ENCODE measurements at regions not wholly inside any gene's neighbourhood (a gene's known extent, or its start where the extent isn't known, plus 50 kb on each side); places are given as distances from the start of the nearest gene placed in this dataset.

DNA sequence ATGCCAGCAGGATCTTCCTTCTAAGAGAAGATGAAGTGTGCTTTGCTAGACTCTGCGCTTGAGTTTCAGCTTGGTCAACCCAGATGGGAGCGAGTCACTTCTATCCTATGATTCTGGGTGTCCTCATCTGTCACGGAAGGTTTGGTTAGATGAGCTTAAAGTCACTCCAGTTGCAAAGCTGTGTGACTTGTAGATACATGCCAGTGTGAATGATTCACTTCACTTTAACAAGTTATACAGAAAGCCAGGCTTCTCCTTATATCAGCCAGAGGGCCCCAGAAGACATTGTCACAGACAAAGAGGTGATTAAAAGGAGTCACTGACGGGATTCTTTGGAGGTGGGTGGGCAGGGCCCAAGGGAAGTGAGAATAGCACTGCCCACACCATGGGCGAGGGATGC lies 122.6 kb upstream of the PFKP start:
- Mint-ChIP-seq H3K4me1 (peaks cover 0 to 6% of the 10 kb centered on the region in 2 experiments; a peak in 1 of 4 replicates), H3K4me3 (no peak overlapping the region), H3K27me3 (ENCODE audit: low read depth) (0 out of 2 replicates have a peak, but pooled peaks cover 1% of the 10 kb centered on the region), H3K36me3 (ENCODE audit: insufficient read depth in 1 of 3, low read depth in 3 of 3) (peaks cover 0 to 5% (median 2%) of the 10 kb centered on the region in 3 experiments; a peak in 3 of 7 replicates), H3K27ac (no peak overlapping the region), H3K9me3 (peaks cover 6 to 10% of the 10 kb centered on the region in 2 experiments; a peak in 4 of 5 replicates)
- Histone ChIP-seq H3K9me3 (ENCODE audit: control insufficient read depth, low read depth, low read length) (no peaks in the 10 kb centered on the region), H3K4me1 (ENCODE audit: insufficient read depth, low read length) (no peaks in the 10 kb centered on the region), H3K27me3 (ENCODE audit: insufficient read depth, low read length) (no peaks in the 10 kb centered on the region; the same call in 1 of the 2 replicates), H2AK5ac (ENCODE audit: insufficient read length, low read length) (no peak overlapping the region), H2BK20ac (ENCODE audit: low read depth, low read length, poor library complexity, severe bottlenecking) (no peak overlapping the region), H4K8ac (replicated peaks; ENCODE audit: insufficient read length, low read depth, low read length) (no peak overlapping the region), H2BK5ac (ENCODE audit: insufficient read length, low read length) (no peak overlapping the region), H3K4me2 (ENCODE audit: insufficient read depth, insufficient read length, low read length) (no peak overlapping the region), H3K23ac (ENCODE audit: insufficient read length, low read depth, low read length) (no peak overlapping the region), H3K9ac (ENCODE audit: extremely low read depth, insufficient read length, low read length) (no peak overlapping the region), H3T11ph (ENCODE audit: low read length) (no peak overlapping the region), H4K5ac (ENCODE audit: insufficient read length, low read depth, low read length) (no peak overlapping the region), H4K91ac (ENCODE audit: insufficient read length, low read depth, low read length) (no peak overlapping the region), H2BK12ac (ENCODE audit: insufficient read length, low read depth, low read length) (no peak overlapping the region), H3K4ac (ENCODE audit: low read depth, low read length) (no peak overlapping the region), H3K18ac (ENCODE audit: insufficient read length, low read depth, low read length) (no peak overlapping the region), H3K79me1 (ENCODE audit: insufficient read depth, low read depth, low read length, poor library complexity, severe bottlenecking) (no peaks in the 10 kb centered on the region), H3K27ac (ENCODE audit: insufficient read length, low read depth, low read length) (no peak overlapping the region), H2BK120ac (ENCODE audit: low read depth, low read length, poor library complexity, severe bottlenecking) (no peak overlapping the region), H3K79me2 (ENCODE audit: insufficient read depth, low read length) (no peaks in the 10 kb centered on the region), H3K14ac (ENCODE audit: insufficient read depth, low read length) (no peak overlapping the region), H2BK15ac (ENCODE audit: low read depth, low read length) (no peak overlapping the region), H4K20me1 (ENCODE audit: control insufficient read depth, insufficient read depth, insufficient read length) (no peaks in the 10 kb centered on the region), H3K23me2 (ENCODE audit: insufficient read length, low read depth, low read length, poor library complexity, severe bottlenecking) (no peaks in the 10 kb centered on the region), H3K56ac (ENCODE audit: insufficient read length, low read depth, low read length) (no peak overlapping the region), H2AFZ (ENCODE audit: low read length) (no peak overlapping the region)
- no peak for TF ChIP-seq CTCF (conservative IDR thresholded peaks at IDR 0.05)
- no peak for DNase-seq
- no CpG with 5 or more reads among the region's 5 CpGs for WGBS (ENCODE audit: extremely low coverage, insufficient read length, low lambda C conversion rate)
